GM19438 (cell line): ENCODE measurements at regions not wholly inside any gene's neighbourhood (a gene's known extent, or its start where the extent isn't known, plus 50 kb on each side); places are given as distances from the start of the nearest gene placed in this dataset.
"Not testable (repeated sequence)": the region's sequence is repeated elsewhere in the genome, so short reads cannot be mapped to it uniquely, and the experiment has no call there.

Experiments
- ATAC-seq: cut with Tn5 transposase; IDR thresholded peaks from one replicate; pipeline ENCODE4 v1.9.1; 2021; ENCODE audit warnings: low read depth; ENCODE audit not compliant: unreplicated experiment

DNA sequence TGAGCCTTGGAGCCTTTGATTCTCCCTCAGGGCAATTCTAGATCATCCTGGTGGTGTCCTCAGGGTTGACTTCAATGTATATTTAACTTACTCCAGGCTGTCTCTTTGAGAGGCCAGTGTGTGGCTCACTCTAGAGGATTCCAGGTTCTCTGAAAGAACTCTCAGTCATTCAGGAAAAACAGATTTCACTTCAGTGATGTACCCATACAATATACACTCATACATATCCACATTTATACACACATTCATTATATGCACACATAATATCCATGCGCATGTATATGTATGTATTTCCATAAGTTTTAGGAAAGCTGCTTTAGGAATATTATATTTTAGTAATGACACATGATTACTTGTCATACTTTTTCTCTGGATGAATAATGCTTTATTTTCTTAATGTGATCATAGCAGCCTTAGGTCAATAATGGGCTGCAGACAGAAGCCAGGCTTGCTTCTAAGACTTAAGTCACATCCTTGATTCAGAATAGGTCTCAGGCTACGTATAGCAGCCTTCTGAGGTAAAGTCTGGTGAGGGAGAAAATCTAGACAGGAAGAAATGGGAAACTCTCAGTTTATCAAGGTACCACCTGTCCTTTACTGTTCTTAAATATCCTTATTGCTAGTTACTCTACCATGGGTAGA is 397.0 kb downstream of the GPAT3 start:
- no peak for ATAC-seq

GRCh38 chr4:83931659-83932438 is 395.9 kb downstream of the GPAT3 start:
- ATAC-seq = no peak

DNA sequence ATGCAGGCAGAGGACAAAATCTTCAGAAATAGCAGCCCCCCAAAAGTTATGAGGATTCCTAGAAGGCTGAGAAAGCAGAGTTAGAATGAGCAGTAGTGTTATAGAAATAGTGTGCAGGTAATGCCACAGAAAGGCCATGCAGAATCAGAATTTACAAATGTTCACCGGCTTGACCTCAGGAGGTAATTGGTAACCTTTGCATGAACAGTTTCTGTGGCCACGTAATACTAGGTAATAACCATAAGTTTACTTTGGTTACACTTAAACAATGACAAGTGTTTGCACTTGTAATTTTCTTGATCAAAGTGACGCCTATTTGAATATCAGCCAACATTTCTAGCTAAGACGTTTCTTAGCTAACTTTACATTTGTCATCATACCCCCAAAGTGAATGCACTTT is 393.6 kb downstream of the GPAT3 start:
- ATAC-seq = no peak

DNA sequence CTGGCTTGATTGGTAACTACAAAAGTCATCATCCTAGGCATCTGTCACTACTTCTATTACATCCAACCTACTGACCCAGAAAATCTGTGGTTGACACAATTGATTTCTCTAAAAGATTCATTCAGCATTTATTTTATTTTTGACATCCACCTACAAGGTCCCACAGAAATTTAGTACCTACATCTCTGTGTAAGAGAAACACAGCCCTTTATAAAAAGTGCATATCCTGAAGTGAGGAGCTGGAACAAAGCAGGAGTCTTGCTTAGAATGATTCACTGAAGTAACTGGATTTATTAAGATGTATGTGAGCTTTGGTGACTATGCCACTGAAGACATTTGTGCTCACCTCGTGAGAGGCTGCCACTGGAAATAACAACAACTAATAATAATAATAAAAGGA is 391.0 kb downstream of the GPAT3 start:
- ATAC-seq = no peak

GRCh38 chr4:83923341-83923740 is 387.4 kb downstream of the GPAT3 start:
- ATAC-seq = no peak

- no peak for ATAC-seq
These were observed 386.5 kb downstream of the GPAT3 start for GRCh38 chr4:83922402-83922801.

- no peak for ATAC-seq
These were observed 385.2 kb downstream of the GPAT3 start for GRCh38 chr4:83921124-83921523.

DNA sequence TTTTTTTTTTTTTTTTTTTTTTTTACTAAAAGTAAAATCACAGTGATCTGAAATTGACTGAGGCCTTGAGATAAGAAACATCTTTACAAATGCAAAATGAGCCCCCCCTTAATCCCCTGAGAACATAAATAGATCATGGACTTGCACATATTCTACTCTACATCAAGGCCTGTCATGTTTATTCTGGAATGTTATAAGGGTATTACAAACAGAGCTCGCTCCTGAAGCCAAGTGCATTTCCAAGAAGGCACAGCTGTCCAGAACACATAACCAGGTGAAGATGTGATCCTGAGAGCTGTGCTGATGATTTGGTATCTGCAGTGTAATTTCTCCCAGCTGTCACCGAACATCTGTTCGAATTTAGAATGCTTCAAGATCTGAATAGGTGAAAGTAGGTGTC is 384.5 kb downstream of the GPAT3 start:
- ATAC-seq = no peak

- ATAC-seq = no peak
These were observed 381.7 kb downstream of the GPAT3 start for GRCh38 chr4:83917572-83917971.

- ATAC-seq = no peak
These were observed 374.8 kb downstream of the GPAT3 start for GRCh38 chr4:83910693-83911092.

DNA sequence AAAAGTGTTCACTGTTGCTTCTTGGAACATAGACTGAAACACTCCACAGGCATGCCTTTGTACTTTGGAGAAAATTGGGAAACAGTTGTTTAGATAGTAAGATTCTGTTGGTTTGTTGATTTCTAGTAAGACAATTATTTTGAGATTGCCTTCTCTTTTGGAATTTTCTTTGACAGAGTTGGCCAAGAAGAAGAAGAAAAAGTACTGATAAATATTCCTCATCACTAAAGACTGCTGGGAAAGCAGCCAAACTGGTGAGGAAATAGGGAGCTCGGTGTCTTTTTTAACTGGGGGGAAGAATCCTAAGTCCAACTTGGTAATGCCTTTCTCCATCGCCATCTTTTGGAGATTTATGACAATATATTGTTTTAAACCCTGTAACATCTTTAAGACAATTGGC is 370.7 kb downstream of the GPAT3 start:
- no peak for ATAC-seq

DNA sequence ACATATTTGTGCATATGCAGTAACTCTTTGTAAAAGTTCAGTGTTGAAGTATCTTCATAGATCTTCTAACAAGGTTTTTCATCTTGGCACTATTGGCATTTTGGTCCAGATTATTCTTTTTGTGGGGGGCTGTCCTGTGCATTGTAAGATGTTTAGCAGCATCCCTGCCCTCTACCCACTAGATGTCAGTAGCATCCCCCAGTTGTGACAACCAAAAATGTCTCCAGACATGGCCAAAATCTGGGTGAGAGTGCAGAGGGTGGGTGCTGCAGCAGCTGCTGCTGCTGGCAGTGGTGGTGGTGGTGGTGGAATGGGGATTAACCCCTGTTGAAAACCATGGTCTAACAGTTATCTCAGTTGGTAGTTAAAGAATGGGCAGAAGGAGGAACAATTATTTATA is 370.0 kb downstream of the GPAT3 start:
- ATAC-seq = no peak

DNA sequence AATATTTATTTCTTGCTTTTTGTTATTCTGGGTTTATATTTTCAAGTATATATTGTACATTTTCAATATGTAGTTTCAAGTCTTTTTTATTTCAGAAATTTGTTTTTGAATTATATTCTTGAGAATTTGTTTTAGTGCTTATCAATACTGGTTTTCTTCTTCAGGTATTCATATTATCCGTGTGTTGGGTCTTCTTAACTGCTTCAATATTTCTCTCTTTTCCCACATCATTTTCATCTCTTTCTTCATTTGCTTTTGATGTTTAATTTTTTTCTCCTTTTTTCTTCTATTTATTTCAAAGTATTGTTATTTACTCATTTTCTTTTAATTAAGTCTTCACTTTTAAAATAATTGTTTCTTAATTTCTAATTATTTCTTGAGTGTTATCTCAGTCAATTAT is 367.8 kb downstream of the GPAT3 start:
- ATAC-seq = not testable (repeated sequence)

GRCh38 chr4:83894831-83895230 is 358.9 kb downstream of the GPAT3 start:
- no peak for ATAC-seq

DNA sequence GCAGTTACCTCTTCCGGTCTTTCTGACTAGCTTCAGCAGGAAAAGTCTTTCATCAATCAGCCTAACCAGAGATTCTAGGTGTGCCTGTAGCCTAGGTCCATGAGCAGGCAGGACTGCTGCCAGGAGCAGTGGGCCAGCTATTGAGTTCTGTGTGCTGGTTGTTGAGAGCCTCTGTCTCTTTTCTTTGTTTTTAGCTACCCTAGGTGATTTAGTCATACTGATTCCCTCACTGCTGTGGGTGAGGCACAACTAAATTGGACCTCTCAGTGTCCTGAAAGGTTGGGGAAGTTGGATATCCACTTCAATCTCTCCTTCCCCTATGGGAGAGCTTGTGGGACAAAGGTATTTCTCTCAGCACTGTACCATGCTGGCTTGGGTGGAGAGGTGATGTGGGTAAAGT is 354.9 kb downstream of the GPAT3 start:
- ATAC-seq = no peak

DNA sequence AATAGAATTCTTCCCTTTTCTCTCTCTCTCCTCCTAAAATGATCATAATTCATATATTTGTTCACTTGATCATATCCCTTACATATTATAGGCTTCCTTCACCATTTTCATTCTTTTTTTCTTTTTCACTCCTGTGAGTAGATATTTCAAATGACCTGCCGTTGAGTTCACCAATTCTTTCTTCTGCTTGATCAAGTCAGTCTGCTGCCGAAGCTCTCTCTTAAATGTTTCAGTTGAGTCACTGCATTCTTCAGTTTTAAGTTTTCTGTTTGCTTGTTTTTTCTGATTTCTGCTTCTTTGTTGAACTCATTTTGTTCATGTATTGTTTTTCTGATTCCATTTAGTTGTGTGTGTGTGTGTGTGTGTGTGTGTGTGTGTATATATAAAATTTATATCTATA is 354.3 kb downstream of the GPAT3 start:
- no peak for ATAC-seq

- ATAC-seq = no peak
These were observed 353.9 kb downstream of the GPAT3 start for GRCh38 chr4:83889802-83890201.

DNA sequence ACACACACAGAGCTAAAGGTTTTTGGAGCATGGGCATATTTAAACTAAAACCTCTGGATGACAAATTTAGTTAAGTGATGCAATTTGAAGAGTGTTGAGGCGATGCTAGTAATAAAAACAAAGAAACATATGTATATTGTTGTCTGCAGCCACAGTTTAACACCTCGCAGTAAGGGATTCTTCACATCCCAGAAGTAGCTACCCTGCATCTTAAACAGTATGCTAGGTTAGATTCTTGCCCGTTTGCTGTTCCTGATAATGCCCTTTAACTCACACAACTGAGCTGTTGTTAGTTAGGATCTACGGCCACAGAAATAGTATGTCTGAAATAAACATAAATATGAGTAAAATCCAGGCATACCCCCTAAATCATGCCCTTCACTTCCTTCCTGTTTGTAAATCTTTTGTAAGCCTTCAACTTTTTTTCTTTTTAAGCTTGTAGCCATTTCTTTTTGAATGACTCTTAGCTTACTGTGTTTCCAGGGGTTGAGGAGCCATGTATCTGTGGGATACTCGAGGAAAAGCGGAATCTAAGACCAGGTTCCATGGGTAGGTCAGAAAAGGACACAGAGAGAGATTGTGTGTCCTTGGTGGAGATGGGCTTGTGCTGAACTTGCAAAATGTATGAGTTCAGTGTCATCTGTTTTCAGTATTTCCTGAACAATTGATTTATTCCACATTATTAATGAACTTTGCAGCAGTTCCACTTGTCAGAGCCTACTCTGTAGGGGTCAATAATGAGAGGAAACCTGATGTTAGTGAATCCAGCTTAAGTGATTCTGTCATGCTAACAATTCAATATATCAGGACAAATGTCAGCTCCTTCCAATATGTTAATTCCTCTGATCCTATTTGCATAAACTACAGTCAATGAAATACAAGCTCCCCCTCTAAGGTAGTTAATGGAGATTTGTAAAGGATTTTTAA is 349.6 kb downstream of the GPAT3 start:
- no peak for ATAC-seq

- no peak for ATAC-seq
These were observed 340.1 kb downstream of the GPAT3 start for GRCh38 chr4:83876047-83876446.

DNA sequence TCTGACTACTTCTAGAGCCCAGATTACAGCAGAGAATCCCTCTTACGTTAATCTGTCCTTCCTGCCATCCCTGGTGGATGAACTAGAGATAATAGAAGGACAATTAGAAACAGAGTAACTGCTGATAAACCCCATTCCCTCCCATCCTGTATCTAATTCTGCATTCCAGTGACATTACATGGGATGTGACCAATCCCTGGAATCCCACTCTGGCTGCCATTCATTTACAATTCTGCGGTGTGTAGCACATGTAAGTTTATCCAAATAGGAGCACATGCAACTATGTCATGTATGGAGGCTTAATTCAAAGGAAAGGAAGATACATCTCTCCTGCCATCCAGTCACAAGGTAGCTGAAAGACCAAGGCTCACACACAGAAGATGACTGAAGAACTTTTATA is 339.5 kb downstream of the GPAT3 start:
- ATAC-seq = no peak

GRCh38 chr4:83873996-83874395 is 338.1 kb downstream of the GPAT3 start:
- ATAC-seq = no peak
